Ishikawa (cell line): ENCODE measurements at regions not wholly inside any gene's neighbourhood (a gene's known extent, or its start where the extent isn't known, plus 50 kb on each side); places are given as distances from the start of the nearest gene placed in this dataset.

ENCODE experiments used
- CEBPB ChIP-seq: IDR thresholded peaks from 2 replicates; pipeline ENCODE4 v1.6.1; 2012
- EGR1 ChIP-seq: IDR thresholded peaks from 2 replicates; pipeline ENCODE4 v1.6.1; 2012
- EP300 ChIP-seq: IDR thresholded peaks from 2 replicates; pipeline ENCODE4 v1.6.1; 2012; ENCODE audit warnings: borderline replicate concordance
- MAX ChIP-seq: IDR thresholded peaks from 2 replicates; pipeline ENCODE4 v1.6.1; 2012
- RAD21 ChIP-seq: IDR thresholded peaks from 2 replicates; pipeline ENCODE4 v1.6.1; 2012; ENCODE audit warnings: low read depth
- REST ChIP-seq: IDR thresholded peaks from 2 replicates; pipeline ENCODE4 v1.6.1; 2012; ENCODE audit warnings: low read depth, mild to moderate bottlenecking
- TAF1 ChIP-seq: IDR thresholded peaks from 2 replicates; pipeline ENCODE4 v1.6.1; 2012; ENCODE audit warnings: low read depth, mild to moderate bottlenecking
- TCF12 ChIP-seq: IDR thresholded peaks from 2 replicates; pipeline ENCODE4 v1.6.1; 2012; ENCODE audit warnings: low read depth
- TEAD4 ChIP-seq: IDR thresholded peaks from 2 replicates; pipeline ENCODE4 v1.6.1; 2012

DNA sequence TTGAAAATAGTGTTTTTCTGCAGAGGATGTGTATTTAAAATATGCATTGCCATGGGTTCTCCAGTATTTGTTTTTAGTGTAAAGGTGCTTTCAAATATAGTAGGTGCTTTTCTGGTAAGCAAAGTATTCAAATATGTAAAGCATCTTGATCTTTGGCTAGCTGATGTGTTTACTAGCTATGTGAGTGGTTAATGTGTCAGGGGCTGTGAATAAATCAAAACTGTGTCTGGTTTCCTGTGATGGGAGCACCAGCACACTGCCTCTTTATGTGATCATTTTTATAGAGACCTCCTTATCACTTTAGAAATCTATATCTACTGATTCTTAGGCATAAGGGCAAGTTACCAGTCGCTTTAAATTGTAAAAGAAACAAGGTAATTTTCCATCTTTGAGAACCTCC is 388.9 kb upstream of the MAN1A1 start:
- TF ChIP-seq REST (no peak), TAF1 (no peak), RAD21 (no peak), EP300 (no peak), MAX (no peak), CEBPB (no peak), EGR1 (no peak), TEAD4 (no peak), TCF12 (no peak)
